ENCODE measurements at regions not wholly inside any gene's neighbourhood (a gene's known extent, or its start where the extent isn't known, plus 50 kb on each side); places are given as distances from the start of the nearest gene placed in this dataset.

DNA sequence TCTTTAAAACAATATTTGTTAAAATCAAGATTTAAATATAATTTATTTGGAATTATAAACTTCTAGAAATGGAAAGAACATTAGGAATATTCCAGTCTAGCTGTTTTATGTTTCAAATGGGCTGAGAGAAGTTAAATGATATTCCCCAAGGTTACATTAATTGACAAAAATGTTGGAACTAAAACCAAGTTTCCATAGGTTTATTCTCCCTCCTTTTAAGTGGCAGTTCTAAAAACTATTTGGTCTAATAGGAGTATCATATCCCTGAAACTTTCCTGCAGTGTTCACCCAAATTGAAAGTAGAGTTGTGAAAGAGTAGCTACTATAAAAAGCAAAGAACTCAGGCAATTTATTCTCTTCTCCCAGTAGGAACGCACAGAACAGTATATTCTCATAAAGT lies 1185.5 kb downstream of the LRFN5 start:
- H3K27ac ChIP-seq, result no peak overlapping the region
- intact Hi-C loops (cut with DNase I), result no loop called here
- H3K4me3 ChIP-seq, result no peak overlapping the region
- no peaks in the 10 kb centered on the region for H3K4me1 ChIP-seq
- no peak for TF ChIP-seq POLR2A (IDR thresholded peaks at IDR 0.05)
- TF ChIP-seq, protein P1, sequence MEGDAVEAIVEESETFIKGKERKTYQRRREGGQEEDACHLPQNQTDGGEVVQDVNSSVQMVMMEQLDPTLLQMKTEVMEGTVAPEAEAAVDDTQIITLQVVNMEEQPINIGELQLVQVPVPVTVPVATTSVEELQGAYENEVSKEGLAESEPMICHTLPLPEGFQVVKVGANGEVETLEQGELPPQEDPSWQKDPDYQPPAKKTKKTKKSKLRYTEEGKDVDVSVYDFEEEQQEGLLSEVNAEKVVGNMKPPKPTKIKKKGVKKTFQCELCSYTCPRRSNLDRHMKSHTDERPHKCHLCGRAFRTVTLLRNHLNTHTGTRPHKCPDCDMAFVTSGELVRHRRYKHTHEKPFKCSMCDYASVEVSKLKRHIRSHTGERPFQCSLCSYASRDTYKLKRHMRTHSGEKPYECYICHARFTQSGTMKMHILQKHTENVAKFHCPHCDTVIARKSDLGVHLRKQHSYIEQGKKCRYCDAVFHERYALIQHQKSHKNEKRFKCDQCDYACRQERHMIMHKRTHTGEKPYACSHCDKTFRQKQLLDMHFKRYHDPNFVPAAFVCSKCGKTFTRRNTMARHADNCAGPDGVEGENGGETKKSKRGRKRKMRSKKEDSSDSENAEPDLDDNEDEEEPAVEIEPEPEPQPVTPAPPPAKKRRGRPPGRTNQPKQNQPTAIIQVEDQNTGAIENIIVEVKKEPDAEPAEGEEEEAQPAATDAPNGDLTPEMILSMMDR (IDR thresholded peaks at IDR 0.05), result no peak
- TF ChIP-seq POLR2AphosphoS5 (IDR thresholded peaks at IDR 0.05; ENCODE audit: insufficient read depth in 1 of 2, low read depth in 1 of 2), result no peak
- no peaks in the 10 kb centered on the region for H3K36me3 ChIP-seq
- no peaks in the 10 kb centered on the region for H3K27me3 ChIP-seq
- DNase-seq (ENCODE audit: extremely low spot score in 2 of 2), result no peak
- H3K9me3 ChIP-seq, result no peaks in the 10 kb centered on the region

DNA sequence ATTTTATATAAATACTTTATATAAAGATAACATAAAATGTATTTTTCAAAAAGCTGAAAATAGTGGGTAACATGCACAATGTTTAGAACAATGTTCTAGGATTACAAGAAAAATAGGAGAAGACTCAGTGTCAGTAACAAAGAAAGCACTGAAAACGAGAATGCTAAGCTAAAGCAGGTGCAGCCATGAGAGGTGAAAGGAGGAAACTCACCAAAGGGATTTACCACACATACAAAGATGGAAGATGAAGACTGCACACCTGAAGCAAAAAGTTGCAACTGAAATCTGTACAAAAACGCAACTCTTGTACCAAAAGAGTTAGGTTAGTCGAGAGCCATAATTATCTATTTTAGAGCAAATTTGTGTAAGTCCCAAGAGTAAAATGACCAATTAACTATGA lies 1176.1 kb downstream of the LRFN5 start:
- intact Hi-C loops (cut with DNase I), result no loop called here
- TF ChIP-seq, protein P1 (IDR thresholded peaks at IDR 0.05), result no peak
- TF ChIP-seq POLR2A (IDR thresholded peaks at IDR 0.05) (no peak), POLR2AphosphoS5 (IDR thresholded peaks at IDR 0.05; ENCODE audit: insufficient read depth in 1 of 2, low read depth in 1 of 2) (no peak)

DNA sequence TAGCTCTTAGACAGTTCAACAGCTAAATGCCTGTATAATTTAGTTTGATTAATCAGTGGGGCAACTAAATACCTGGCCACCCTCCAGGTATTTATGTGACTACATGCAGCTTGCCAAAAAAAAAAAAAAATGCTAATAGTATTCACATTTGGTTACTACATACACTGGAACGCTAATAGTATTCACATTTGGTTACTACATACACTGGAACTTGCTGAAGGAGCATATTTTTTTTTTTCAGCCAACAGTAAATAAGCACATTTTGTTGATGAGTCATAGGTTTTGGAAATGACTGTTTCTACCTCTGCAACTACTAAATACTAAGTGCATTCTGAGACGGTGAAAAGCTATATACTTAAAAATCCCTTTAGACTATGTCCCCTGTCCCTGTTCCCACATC lies 1172.3 kb downstream of the LRFN5 start:
- no peaks in the 10 kb centered on the region for H3K4me1 ChIP-seq
- DNase-seq (ENCODE audit: extremely low spot score in 2 of 2), result no peak
- no peak overlapping the region for H3K4me3 ChIP-seq
- H3K27ac ChIP-seq, result no peak overlapping the region
- H3K27me3 ChIP-seq, result no peaks in the 10 kb centered on the region
- TF ChIP-seq POLR2A (IDR thresholded peaks at IDR 0.05), result no peak
- TF ChIP-seq POLR2AphosphoS5 (IDR thresholded peaks at IDR 0.05; ENCODE audit: insufficient read depth in 1 of 2, low read depth in 1 of 2), result no peak
- TF ChIP-seq, protein P1 (IDR thresholded peaks at IDR 0.05), result no peak
- H3K36me3 ChIP-seq, result no peaks in the 10 kb centered on the region
- no peaks in the 10 kb centered on the region for H3K9me3 ChIP-seq
- intact Hi-C loops (cut with DNase I), result no loop called here

More for the DNA sequence above, 1176.1 kb downstream of the LRFN5 start:
- Histone ChIP-seq H3K4me1 (no peaks in the 10 kb centered on the region), H3K9me3 (no peaks in the 10 kb centered on the region), H3K36me3 (no peaks in the 10 kb centered on the region), H3K27me3 (no peaks in the 10 kb centered on the region), H3K4me3 (no peak overlapping the region), H3K27ac (no peak overlapping the region)
- DNase-seq (ENCODE audit: extremely low spot score in 2 of 2), result no peak

DNA sequence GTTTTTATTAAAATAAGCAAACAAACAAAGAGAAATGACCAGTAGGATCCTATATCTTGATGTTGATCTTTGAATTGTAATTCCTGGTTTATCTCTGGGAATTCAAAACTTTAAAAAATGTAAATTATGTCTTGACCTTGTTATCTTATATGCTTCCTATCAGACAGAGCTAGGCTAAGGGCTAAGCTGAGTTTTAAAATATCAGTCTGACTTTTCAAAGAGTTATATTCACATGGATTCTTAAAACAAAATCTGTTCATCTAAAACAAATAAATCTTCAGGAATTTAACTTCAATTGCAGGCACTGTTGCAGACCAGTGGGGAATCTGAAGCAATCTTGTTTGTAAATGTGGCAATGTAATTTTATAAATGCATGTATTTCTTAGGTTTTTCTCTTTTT lies 1144.1 kb downstream of the LRFN5 start:
- H3K4me3 ChIP-seq, result no peak overlapping the region
- no peaks in the 10 kb centered on the region for H3K9me3 ChIP-seq
- DNase-seq (ENCODE audit: extremely low spot score in 2 of 2), result no peak
- TF ChIP-seq POLR2AphosphoS5 (IDR thresholded peaks at IDR 0.05; ENCODE audit: insufficient read depth in 1 of 2, low read depth in 1 of 2), result no peak
- TF ChIP-seq, protein P1 (IDR thresholded peaks at IDR 0.05), result no peak
- TF ChIP-seq POLR2A (IDR thresholded peaks at IDR 0.05), result no peak
- H3K4me1 ChIP-seq, result no peaks in the 10 kb centered on the region
- intact Hi-C loops (cut with DNase I), result no loop called here
- no peak overlapping the region for H3K27ac ChIP-seq
- no peaks in the 10 kb centered on the region for H3K36me3 ChIP-seq
- H3K27me3 ChIP-seq, result no peaks in the 10 kb centered on the region

DNA sequence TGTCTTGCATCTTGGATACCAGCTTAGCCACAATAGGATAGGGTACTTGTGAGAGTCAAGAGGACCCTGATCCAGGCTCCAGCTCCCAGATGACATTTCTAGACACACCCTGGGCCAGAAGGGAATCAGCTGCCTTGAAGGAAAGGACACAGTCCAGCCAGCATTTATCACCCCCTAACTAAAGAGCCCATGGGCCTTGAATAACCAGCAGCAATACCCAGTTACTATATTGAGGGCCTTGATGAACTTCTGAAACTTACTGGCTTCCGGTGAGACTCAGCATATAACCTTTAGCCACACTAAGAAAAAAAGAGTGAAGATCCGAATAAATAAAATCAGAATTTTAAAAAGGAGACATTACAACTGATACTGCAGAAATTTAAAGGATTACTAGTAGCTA lies 1135.4 kb downstream of the LRFN5 start:
- Histone ChIP-seq H3K27ac (no peak overlapping the region), H3K4me3 (no peak overlapping the region), H3K36me3 (no peaks in the 10 kb centered on the region), H3K4me1 (no peaks in the 10 kb centered on the region), H3K9me3 (no peaks in the 10 kb centered on the region), H3K27me3 (no peaks in the 10 kb centered on the region)
- DNase-seq (ENCODE audit: extremely low spot score in 2 of 2), result no peak
- intact Hi-C loops (cut with DNase I), result no loop called here
- TF ChIP-seq, protein P1 (IDR thresholded peaks at IDR 0.05), result no peak
- no peak for TF ChIP-seq POLR2AphosphoS5 (IDR thresholded peaks at IDR 0.05; ENCODE audit: insufficient read depth in 1 of 2, low read depth in 1 of 2)
